Activated T-cell treated with anti-CD3 and anti-CD28 coated beads, Interleukin-2, amount 50 U/mL, for 72 hours (primary cell): ENCODE measurements at regions not wholly inside any gene's neighbourhood (a gene's known extent, or its start where the extent isn't known, plus 50 kb on each side); places are given as distances from the start of the nearest gene placed in this dataset.

Experiments
- ATAC-seq, 2 donors: fragments of 150-1000 bp; cut with Tn5 transposase; replicated peaks in 1 of 2; 2 replicates each; pipeline ENCODE4 v1.10.0; 2021; ENCODE audit warnings: moderate library complexity in 2 of 2, mild to moderate bottlenecking in 1 of 2
- DNase-seq, 2 donors: peaks; one replicate each; pipeline ENCODE4 v3.0.0; 2021 to 2022; ENCODE audit warnings: mixed read lengths in 1 of 2
- H3K27ac Mint-ChIP-seq: one replicate; pipeline ENCODE4 v1.8.0; 2022; ENCODE audit warnings: mild to moderate bottlenecking, moderate library complexity, mixed read lengths
- H3K27me3 Mint-ChIP-seq: one replicate; pipeline ENCODE4 v1.8.0; 2022; ENCODE audit warnings: low read depth, mixed read lengths
- H3K36me3 Mint-ChIP-seq, 2 donors: one replicate each; pipeline ENCODE4 v1.8.0; 2022; ENCODE audit warnings: mixed read lengths in 2 of 2, mild to moderate bottlenecking in 1 of 2; ENCODE audit not compliant: insufficient read depth in 2 of 2
- H3K4me1 Mint-ChIP-seq: one replicate; pipeline ENCODE4 v1.8.0; 2022; ENCODE audit warnings: low read depth, mixed read lengths
- H3K4me3 Mint-ChIP-seq, 2 donors: one replicate each; pipeline ENCODE4 v1.8.0; 2022; ENCODE audit warnings: mild to moderate bottlenecking in 2 of 2, mixed read lengths in 2 of 2, moderate library complexity in 2 of 2
- H3K9me3 Mint-ChIP-seq, 2 donors: one replicate each; pipeline ENCODE4 v1.8.0; 2022; ENCODE audit warnings: mixed read lengths in 2 of 2

- no peaks in the 10 kb centered on the region for H3K27me3 Mint-ChIP-seq
- H3K36me3 Mint-ChIP-seq: peaks cover 0 to 2% of the 10 kb centered on the region in 2 donors
- no peak for ATAC-seq
- H3K9me3 Mint-ChIP-seq: peaks cover 0 to 4% of the 10 kb centered on the region in 2 donors
- no peak overlapping the region for H3K4me3 Mint-ChIP-seq
- H3K4me1 Mint-ChIP-seq: no peaks in the 10 kb centered on the region
- H3K27ac Mint-ChIP-seq: no peak overlapping the region
- DNase-seq: no peak
Observed at GRCh38 chr4:147362938-147363337, 118.0 kb upstream of the EDNRA start.

GRCh38 chr4:147363514-147363913, 117.4 kb upstream of the EDNRA start:
- no peak for DNase-seq
- no peaks in the 10 kb centered on the region for H3K4me1 Mint-ChIP-seq
- ATAC-seq: no peak
- H3K9me3 Mint-ChIP-seq: peaks cover 0 to 4% of the 10 kb centered on the region in 2 donors
- no peak overlapping the region for H3K4me3 Mint-ChIP-seq
- H3K27ac Mint-ChIP-seq: no peak overlapping the region
- peaks cover 0 to 2% of the 10 kb centered on the region in 2 donors for H3K36me3 Mint-ChIP-seq
- no peaks in the 10 kb centered on the region for H3K27me3 Mint-ChIP-seq

- no peaks in the 10 kb centered on the region for H3K4me1 Mint-ChIP-seq
- H3K36me3 Mint-ChIP-seq: peaks cover 0 to 2% of the 10 kb centered on the region in 2 donors
- no peak overlapping the region for H3K27ac Mint-ChIP-seq
- no peaks in the 10 kb centered on the region for H3K27me3 Mint-ChIP-seq
- no peak overlapping the region for H3K4me3 Mint-ChIP-seq
- peaks cover 0 to 4% of the 10 kb centered on the region in 2 donors for H3K9me3 Mint-ChIP-seq
- ATAC-seq (no peak), DNase-seq (no peak)
Observed at GRCh38 chr4:147365396-147365795, 115.5 kb upstream of the EDNRA start.

- Mint-ChIP-seq H3K27me3 (no peaks in the 10 kb centered on the region), H3K4me1 (no peaks in the 10 kb centered on the region), H3K4me3 (no peak overlapping the region), H3K27ac (no peak overlapping the region), H3K9me3 (peaks cover 0 to 4% of the 10 kb centered on the region in 2 donors), H3K36me3 (peaks cover 0 to 2% of the 10 kb centered on the region in 2 donors)
- ATAC-seq (no peak), DNase-seq (no peak)
Observed at GRCh38 chr4:147366164-147366563, 114.7 kb upstream of the EDNRA start.

GRCh38 chr4:147367891-147368290, 113.0 kb upstream of the EDNRA start:
- no peak overlapping the region for H3K27ac Mint-ChIP-seq
- peaks cover 0 to 3% of the 10 kb centered on the region in 2 donors for H3K9me3 Mint-ChIP-seq
- no peaks in the 10 kb centered on the region for H3K36me3 Mint-ChIP-seq
- no peaks in the 10 kb centered on the region for H3K27me3 Mint-ChIP-seq
- H3K4me1 Mint-ChIP-seq: no peaks in the 10 kb centered on the region
- DNase-seq (no peak), ATAC-seq (no peak)
- H3K4me3 Mint-ChIP-seq: no peak overlapping the region

- DNase-seq: no peak
- no peak overlapping the region for H3K4me3 Mint-ChIP-seq
- H3K36me3 Mint-ChIP-seq: no peaks in the 10 kb centered on the region
- no peak overlapping the region for H3K27ac Mint-ChIP-seq
- peaks cover 0 to 3% of the 10 kb centered on the region in 2 donors for H3K9me3 Mint-ChIP-seq
- H3K27me3 Mint-ChIP-seq: no peaks in the 10 kb centered on the region
- H3K4me1 Mint-ChIP-seq: no peaks in the 10 kb centered on the region
- no peak for ATAC-seq
Observed at GRCh38 chr4:147368948-147369347, 111.9 kb upstream of the EDNRA start.

- no peaks in the 10 kb centered on the region for H3K27me3 Mint-ChIP-seq
- DNase-seq (no peak), ATAC-seq (no peak)
- H3K27ac Mint-ChIP-seq: no peak overlapping the region
- H3K4me1 Mint-ChIP-seq: no peaks in the 10 kb centered on the region
- H3K9me3 Mint-ChIP-seq: no peaks in the 10 kb centered on the region
- H3K4me3 Mint-ChIP-seq: no peak overlapping the region
- no peaks in the 10 kb centered on the region for H3K36me3 Mint-ChIP-seq
Observed at GRCh38 chr4:147370473-147370872, 110.4 kb upstream of the EDNRA start.

- H3K27ac Mint-ChIP-seq: no peak overlapping the region
- DNase-seq (no peak), ATAC-seq (no peak)
- H3K27me3 Mint-ChIP-seq: no peaks in the 10 kb centered on the region
- H3K36me3 Mint-ChIP-seq: no peaks in the 10 kb centered on the region
- H3K4me1 Mint-ChIP-seq: no peaks in the 10 kb centered on the region
- H3K4me3 Mint-ChIP-seq: no peak overlapping the region
- H3K9me3 Mint-ChIP-seq: peaks cover 2 to 4% of the 10 kb centered on the region in 2 donors
Observed at GRCh38 chr4:147370881-147371280, 110.0 kb upstream of the EDNRA start.

GRCh38 chr4:147371661-147372060, 109.2 kb upstream of the EDNRA start:
- ATAC-seq (no peak), DNase-seq (no peak)
- Mint-ChIP-seq H3K9me3 (peaks cover 5 to 6% of the 10 kb centered on the region in 2 donors), H3K4me3 (no peak overlapping the region), H3K4me1 (no peaks in the 10 kb centered on the region), H3K27ac (no peak overlapping the region), H3K27me3 (no peaks in the 10 kb centered on the region), H3K36me3 (no peaks in the 10 kb centered on the region)

GRCh38 chr4:147378780-147379179, 102.1 kb upstream of the EDNRA start:
- Mint-ChIP-seq H3K27ac (no peak overlapping the region), H3K9me3 (peaks cover 5 to 6% of the 10 kb centered on the region in 2 donors), H3K4me3 (no peak overlapping the region), H3K36me3 (no peaks in the 10 kb centered on the region), H3K4me1 (no peaks in the 10 kb centered on the region), H3K27me3 (no peaks in the 10 kb centered on the region)
- ATAC-seq: no peak
- no peak for DNase-seq

- H3K27ac Mint-ChIP-seq: no peak overlapping the region
- DNase-seq (no peak), ATAC-seq (no peak)
- no peaks in the 10 kb centered on the region for H3K4me1 Mint-ChIP-seq
- H3K36me3 Mint-ChIP-seq: no peaks in the 10 kb centered on the region
- no peak overlapping the region for H3K4me3 Mint-ChIP-seq
- no peaks in the 10 kb centered on the region for H3K27me3 Mint-ChIP-seq
- H3K9me3 Mint-ChIP-seq: no peaks in the 10 kb centered on the region
Observed at GRCh38 chr4:147381749-147382148, 99.1 kb upstream of the EDNRA start.

- Mint-ChIP-seq H3K4me3 (no peak overlapping the region), H3K4me1 (no peaks in the 10 kb centered on the region), H3K9me3 (peaks cover 3 to 5% of the 10 kb centered on the region in 2 donors), H3K36me3 (no peaks in the 10 kb centered on the region), H3K27ac (no peak overlapping the region), H3K27me3 (no peaks in the 10 kb centered on the region)
- DNase-seq (no peak), ATAC-seq (no peak)
Observed at GRCh38 chr4:147388018-147388417, 92.9 kb upstream of the EDNRA start.

GRCh38 chr4:147396105-147396504, 84.8 kb upstream of the EDNRA start:
- Mint-ChIP-seq H3K4me1 (no peaks in the 10 kb centered on the region), H3K27ac (no peak overlapping the region), H3K27me3 (no peaks in the 10 kb centered on the region), H3K9me3 (peaks cover 2 to 3% of the 10 kb centered on the region in 2 donors), H3K36me3 (no peaks in the 10 kb centered on the region), H3K4me3 (no peak overlapping the region)
- ATAC-seq (no peak), DNase-seq (no peak)

GRCh38 chr4:147398556-147398955, 82.3 kb upstream of the EDNRA start:
- H3K9me3 Mint-ChIP-seq: peaks cover 0 to 2% of the 10 kb centered on the region in 2 donors
- ATAC-seq (no peak), DNase-seq (no peak)
- no peaks in the 10 kb centered on the region for H3K36me3 Mint-ChIP-seq
- H3K27ac Mint-ChIP-seq: no peak overlapping the region
- no peak overlapping the region for H3K4me3 Mint-ChIP-seq
- no peaks in the 10 kb centered on the region for H3K27me3 Mint-ChIP-seq
- H3K4me1 Mint-ChIP-seq: no peaks in the 10 kb centered on the region
